NCI-H2227 treated with DMSO at 0.1 percent for 48 hours (cell line): ENCODE measurements at regions not wholly inside any gene's neighbourhood (a gene's known extent, or its start where the extent isn't known, plus 50 kb on each side); places are given as distances from the start of the nearest gene placed in this dataset.
"Not testable (repeated sequence)": the region's sequence is repeated elsewhere in the genome, so short reads cannot be mapped to it uniquely, and the experiment has no call there.

Source experiments
- DNase-seq: peaks from one replicate; lab custom pipeline; 2025; lab: John Stamatoyannopoulos, UW

- no peak for DNase-seq
These were observed 91.9 kb upstream of the DHRS4 start for GRCh38 chr14:23861666-23862065.

GRCh38 chr14:23862513-23862912 is 91.1 kb upstream of the DHRS4 start:
- no peak for DNase-seq

GRCh38 chr14:23863836-23864235 is 89.7 kb upstream of the DHRS4 start:
- no peak for DNase-seq

DNA sequence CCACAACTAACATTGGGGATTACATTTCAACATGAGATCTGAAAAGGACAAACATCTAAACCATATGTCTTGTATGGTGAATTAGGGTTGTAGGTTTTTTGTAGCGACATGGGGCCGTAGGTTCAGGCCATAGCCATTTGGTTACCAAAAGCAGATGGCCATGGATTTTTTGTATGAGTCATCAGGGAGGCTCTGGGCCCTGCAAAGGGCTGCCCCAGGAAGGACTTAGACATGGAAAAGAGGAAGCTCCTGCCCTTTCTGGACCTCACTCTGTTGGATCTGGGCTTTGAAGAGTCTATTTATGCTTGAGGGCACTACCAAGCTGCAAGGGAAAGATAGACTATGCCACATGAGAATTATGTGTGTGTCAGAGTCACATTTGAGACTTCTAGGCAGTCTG is 89.3 kb upstream of the DHRS4 start:
- no peak for DNase-seq

DNA sequence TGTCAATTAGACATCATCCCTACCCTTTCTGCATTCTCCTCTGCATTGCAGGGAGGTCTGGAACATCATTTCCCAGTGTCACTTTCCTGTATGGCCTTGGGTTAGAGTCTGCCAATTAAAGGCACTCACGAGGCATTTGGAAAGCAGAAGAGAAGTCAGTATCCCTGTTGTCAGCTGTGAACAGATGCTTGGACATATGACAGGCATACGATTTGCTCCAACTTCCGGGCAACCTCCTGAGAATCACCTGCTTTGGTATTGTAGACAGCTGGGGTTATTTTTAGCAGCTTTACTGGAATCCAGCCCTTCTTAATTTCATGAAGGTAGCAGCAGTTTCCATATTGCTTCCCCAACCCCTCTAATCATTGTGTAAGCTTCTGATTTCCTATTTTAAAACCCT is 88.7 kb upstream of the DHRS4 start:
- no peak for DNase-seq

DNA sequence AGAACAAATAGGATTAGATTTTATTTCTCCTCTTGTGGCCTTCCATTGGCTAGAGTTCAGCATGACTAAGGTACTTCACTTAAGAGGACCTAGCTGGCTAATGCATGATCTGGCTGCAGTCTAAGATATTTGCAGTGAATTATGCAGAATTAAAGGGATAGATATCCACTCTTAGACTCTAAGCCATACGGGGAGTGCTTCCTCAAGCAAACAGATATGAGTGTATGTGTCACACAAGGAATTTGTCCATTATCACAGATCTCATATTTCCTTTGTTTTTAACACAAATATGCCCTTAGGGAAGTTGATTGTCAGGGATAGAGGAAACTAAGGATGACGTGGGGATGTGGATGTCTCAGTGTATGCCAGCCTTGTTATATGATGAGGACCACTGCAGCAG is 88.1 kb upstream of the DHRS4 start:
- no peak for DNase-seq

- no peak for DNase-seq
These were observed 87.3 kb upstream of the DHRS4 start for GRCh38 chr14:23866269-23866668.

GRCh38 chr14:23869078-23869719 is 84.4 kb upstream of the DHRS4 start:
- no peak for DNase-seq

GRCh38 chr14:23876160-23876750 is 77.3 kb upstream of the DHRS4 start:
- no peak for DNase-seq

- DNase-seq, result no peak
These were observed 76.5 kb upstream of the DHRS4 start for GRCh38 chr14:23877111-23877510.

DNA sequence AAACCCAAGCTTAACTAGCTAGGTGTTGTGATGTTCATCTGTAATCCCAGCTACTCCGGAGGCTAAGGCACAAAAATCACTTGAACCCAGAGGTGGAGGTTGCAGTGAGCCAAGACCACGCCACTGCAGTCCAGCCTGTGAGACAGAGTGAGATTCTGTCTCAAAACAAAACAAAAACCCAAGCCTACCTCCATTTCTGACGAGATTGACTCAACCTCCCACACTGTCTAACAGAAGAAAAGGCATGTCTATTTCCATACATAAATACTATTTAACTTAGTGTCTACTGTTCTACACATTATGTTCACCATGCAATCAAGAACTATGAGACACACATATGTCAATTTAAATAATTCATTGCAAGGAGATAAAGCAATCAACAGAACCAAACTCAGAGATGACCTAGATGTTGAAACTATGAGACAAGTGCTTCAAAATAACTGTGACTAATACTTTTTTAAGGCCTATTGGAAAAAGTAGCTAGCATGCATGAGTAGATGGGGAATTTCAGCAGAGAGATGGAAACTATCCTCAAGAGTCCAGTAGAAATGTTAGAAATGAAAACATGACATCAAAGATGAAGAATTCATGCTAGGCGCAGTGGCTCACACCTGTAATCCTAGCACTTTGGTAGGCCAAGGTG is 75.9 kb upstream of the DHRS4 start:
- no peak for DNase-seq

GRCh38 chr14:23881282-23881681 is 72.3 kb upstream of the DHRS4 start:
- DNase-seq, result no peak

GRCh38 chr14:23883684-23884540 is 69.7 kb upstream of the DHRS4 start:
- no peak for DNase-seq

- no peak for DNase-seq
These were observed 69.0 kb upstream of the DHRS4 start for GRCh38 chr14:23884541-23884904.

DNA sequence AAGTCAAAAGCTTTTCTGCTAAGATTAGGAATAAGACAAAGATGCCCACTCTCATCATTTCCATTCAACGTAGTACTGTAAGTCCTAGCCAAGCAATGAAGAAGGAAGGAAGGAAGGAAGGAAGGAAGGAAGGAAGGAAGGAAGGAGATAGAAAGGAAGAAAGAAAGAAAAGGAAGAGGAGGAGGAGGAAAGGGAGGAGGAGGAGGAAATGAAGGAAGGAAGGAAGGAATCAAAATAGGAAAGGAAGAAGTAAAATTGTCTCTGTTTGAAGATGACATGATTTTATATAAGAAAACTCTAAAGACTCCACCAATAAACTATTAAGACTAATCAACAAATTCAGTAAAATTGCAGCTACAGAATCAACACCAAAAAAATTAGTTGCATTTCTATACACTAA is 66.0 kb upstream of the DHRS4 start:
- DNase-seq, result no peak

GRCh38 chr14:23891717-23892116 is 61.9 kb upstream of the DHRS4 start:
- not testable (repeated sequence) for DNase-seq

GRCh38 chr14:23892289-23892688 is 61.3 kb upstream of the DHRS4 start:
- not testable (repeated sequence) for DNase-seq

GRCh38 chr14:23894362-23895052 is 59.1 kb upstream of the DHRS4 start:
- DNase-seq, result no peak

DNA sequence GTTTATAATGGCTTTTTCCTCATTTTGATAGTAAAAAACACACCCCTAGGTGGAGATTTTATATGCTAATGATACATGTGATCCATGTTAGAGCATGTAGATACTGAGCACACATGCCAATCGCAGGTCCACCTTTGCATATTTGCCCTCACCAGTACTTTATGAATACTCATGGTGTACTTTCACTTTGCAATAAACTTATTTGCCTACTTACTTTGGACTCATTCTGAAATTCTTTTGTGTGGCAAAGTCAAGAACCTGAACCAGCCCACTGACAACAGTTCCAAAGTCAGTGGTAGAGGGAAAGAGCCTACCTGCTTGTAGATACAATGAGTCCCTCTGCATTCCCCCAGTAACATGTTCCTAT is 58.5 kb upstream of the DHRS4 start:
- no peak for DNase-seq

GRCh38 chr14:23895480-23895879 is 58.1 kb upstream of the DHRS4 start:
- DNase-seq, result no peak

- DNase-seq, result no peak
These were observed 56.9 kb upstream of the DHRS4 start for GRCh38 chr14:23896609-23897153.

DNA sequence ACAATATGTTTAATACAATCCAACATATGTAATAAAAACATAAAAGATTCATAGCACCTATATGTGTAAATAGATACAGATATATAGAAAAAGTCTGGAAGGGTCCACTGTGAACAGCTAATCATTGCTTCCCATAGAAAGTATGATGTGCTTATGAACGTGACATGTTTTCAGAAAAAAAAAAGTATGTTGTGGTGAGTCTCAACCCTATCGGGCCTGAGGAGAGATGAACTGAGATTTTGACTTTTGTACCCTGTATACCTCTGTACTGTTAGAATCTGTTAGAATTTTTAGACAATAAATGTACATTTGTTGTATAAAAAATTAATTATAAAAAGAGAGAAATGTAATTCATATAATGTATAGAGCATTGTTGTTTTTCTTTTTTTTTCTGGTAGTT is 56.3 kb upstream of the DHRS4 start:
- not testable (repeated sequence) for DNase-seq
